Immature natural killer cell (primary cell): ENCODE measurements at regions not wholly inside any gene's neighbourhood (a gene's known extent, or its start where the extent isn't known, plus 50 kb on each side); places are given as distances from the start of the nearest gene placed in this dataset.
"Not testable (repeated sequence)": the region's sequence is repeated elsewhere in the genome, so short reads cannot be mapped to it uniquely, and the experiment has no call there.

Experiments
- DNase-seq, 3 donors: peaks; one replicate each; pipeline ENCODE4 v3.0.0; 2022; ENCODE audit warnings: mixed read lengths in 1 of 3
- H3K27ac Mint-ChIP-seq, 6 donors: one replicate each; pipeline ENCODE4 v1.8.0; 2020; ENCODE audit warnings: mixed read lengths in 6 of 6, mild to moderate bottlenecking in 5 of 6, inconsistent platforms in 4 of 6, moderate library complexity in 3 of 6
- H3K27me3 Mint-ChIP-seq, 3 donors: one replicate each; pipeline ENCODE4 v1.8.0; 2020 to 2021; ENCODE audit warnings: low read depth in 3 of 3, mild to moderate bottlenecking in 3 of 3, mixed read lengths in 3 of 3, moderate library complexity in 3 of 3, inconsistent platforms in 1 of 3
- H3K36me3 Mint-ChIP-seq, 3 donors: one replicate each; pipeline ENCODE4 v1.8.0; 2020; ENCODE audit warnings: mixed read lengths in 3 of 3, inconsistent platforms in 2 of 3, mild to moderate bottlenecking in 2 of 3
- H3K4me1 Mint-ChIP-seq, 2 donors: one replicate each; pipeline ENCODE4 v1.8.0; 2020; ENCODE audit warnings: inconsistent platforms in 2 of 2, mild to moderate bottlenecking in 2 of 2, mixed read lengths in 2 of 2, moderate library complexity in 1 of 2
- H3K4me3 Mint-ChIP-seq, 5 donors: one replicate each; pipeline ENCODE4 v1.8.0; 2020; ENCODE audit warnings: mild to moderate bottlenecking in 5 of 5, mixed read lengths in 5 of 5, inconsistent platforms in 3 of 5, moderate library complexity in 3 of 5
- H3K9me3 Mint-ChIP-seq, 6 donors: one replicate each; pipeline ENCODE4 v1.8.0; 2020; ENCODE audit warnings: mild to moderate bottlenecking in 6 of 6, mixed read lengths in 6 of 6, inconsistent platforms in 4 of 6, moderate library complexity in 3 of 6

DNA sequence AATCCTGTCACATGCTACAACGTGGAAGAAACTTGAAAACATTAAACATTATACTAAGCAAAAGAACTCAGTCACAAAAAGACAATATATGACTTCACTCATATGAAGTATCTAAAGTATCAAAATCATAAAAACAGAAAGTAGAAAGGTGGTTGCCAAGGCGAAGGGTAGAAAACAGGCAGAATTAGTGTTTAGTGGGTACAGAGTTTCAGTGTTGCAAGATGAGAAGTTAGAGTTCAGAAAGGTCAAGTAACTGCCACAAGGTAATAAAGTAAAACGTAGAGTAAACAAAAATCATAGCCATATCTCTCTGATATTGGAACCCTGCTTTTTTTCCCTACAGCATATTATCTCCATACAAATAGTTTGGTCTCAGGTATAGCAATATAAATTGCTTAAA is 223.8 kb upstream of the FSCB start:
- no peak overlapping the region for H3K4me3 Mint-ChIP-seq
- H3K27ac Mint-ChIP-seq: no peak overlapping the region
- H3K27me3 Mint-ChIP-seq: peaks cover 0 to 4% (median 0%) of the 10 kb centered on the region in 3 donors
- peaks cover 0 to 15% (median 6%) of the 10 kb centered on the region in 6 donors for H3K9me3 Mint-ChIP-seq
- no peaks in the 10 kb centered on the region for H3K36me3 Mint-ChIP-seq
- DNase-seq: no peak
- no peaks in the 10 kb centered on the region for H3K4me1 Mint-ChIP-seq

DNA sequence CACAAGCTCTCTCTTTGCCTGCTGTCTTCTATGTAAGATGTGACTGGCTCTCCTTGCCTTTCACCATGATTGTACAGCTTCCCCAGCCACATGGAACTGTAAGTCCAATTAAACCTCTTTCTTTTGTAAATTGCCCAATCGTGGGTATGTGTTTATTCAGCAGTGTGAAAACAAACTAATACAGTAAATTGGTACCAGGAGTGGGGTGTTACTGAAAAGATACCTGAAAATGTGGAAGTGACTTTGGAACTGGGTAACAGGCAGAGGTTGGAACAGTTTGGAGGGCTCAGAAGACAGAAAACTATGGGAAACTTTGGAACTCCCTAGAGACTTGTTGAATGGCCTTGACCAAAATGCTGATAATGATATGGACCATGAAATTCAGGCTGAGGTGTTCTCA is 214.3 kb upstream of the FSCB start:
- H3K9me3 Mint-ChIP-seq: peaks cover 8 to 51% (median 16%) of the 10 kb centered on the region in 6 donors
- not testable (repeated sequence) for H3K27me3 Mint-ChIP-seq, H3K27ac Mint-ChIP-seq, DNase-seq, H3K4me3 Mint-ChIP-seq, H3K4me1 Mint-ChIP-seq, H3K36me3 Mint-ChIP-seq

- no peaks in the 10 kb centered on the region for H3K27me3 Mint-ChIP-seq
- H3K9me3 Mint-ChIP-seq: peaks cover 8 to 57% (median 16%) of the 10 kb centered on the region in 6 donors
- H3K36me3 Mint-ChIP-seq: no peaks in the 10 kb centered on the region
- H3K27ac Mint-ChIP-seq: no peak overlapping the region
- H3K4me1 Mint-ChIP-seq: no peaks in the 10 kb centered on the region
- DNase-seq: no peak
- no peak overlapping the region for H3K4me3 Mint-ChIP-seq
These were observed 213.6 kb upstream of the FSCB start for GRCh38 chr14:44720707-44721106.

DNA sequence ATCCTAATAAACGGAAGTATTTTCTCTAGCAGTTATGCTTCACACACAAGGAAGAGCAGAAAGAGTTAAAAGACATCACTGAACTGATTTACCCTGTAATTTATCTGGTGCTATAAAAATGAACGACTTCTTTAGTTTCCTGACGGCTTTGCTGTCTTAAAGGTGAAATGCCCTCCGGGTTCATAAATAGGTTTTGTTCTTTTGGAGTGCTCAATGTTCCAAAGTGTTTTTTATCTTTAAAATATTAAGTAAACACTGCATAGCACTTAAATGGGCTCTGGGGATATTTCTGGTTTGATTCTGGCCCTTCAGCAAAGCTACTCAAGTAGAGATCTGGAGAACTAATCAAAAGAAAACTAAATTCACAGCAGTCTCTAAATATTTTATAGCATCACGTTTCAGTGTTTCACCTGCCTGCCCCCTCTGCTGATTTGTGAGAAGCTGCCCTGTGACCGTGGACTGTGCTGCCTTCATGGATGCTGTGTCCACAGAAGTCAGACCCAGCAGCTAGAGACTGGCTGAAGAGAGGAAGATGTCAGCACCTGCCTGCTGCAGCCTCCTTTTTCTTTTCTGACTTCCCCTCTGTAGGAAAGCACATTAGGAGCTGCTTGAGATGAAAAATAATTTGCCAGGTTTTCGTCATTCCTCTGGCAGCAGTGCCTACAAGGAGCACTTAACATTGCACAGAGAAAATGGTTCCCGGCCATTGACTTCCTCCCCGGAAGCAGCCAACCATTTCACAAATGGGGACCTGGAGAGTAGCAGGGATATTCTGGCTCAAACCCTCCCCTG is 205.1 kb upstream of the FSCB start:
- Mint-ChIP-seq H3K4me1 (no peaks in the 10 kb centered on the region), H3K27me3 (no peaks in the 10 kb centered on the region), H3K9me3 (peaks cover 0 to 31% (median 5%) of the 10 kb centered on the region in 6 donors), H3K36me3 (no peaks in the 10 kb centered on the region), H3K27ac (no peak overlapping the region), H3K4me3 (no peak overlapping the region)
- DNase-seq: no peak

DNA sequence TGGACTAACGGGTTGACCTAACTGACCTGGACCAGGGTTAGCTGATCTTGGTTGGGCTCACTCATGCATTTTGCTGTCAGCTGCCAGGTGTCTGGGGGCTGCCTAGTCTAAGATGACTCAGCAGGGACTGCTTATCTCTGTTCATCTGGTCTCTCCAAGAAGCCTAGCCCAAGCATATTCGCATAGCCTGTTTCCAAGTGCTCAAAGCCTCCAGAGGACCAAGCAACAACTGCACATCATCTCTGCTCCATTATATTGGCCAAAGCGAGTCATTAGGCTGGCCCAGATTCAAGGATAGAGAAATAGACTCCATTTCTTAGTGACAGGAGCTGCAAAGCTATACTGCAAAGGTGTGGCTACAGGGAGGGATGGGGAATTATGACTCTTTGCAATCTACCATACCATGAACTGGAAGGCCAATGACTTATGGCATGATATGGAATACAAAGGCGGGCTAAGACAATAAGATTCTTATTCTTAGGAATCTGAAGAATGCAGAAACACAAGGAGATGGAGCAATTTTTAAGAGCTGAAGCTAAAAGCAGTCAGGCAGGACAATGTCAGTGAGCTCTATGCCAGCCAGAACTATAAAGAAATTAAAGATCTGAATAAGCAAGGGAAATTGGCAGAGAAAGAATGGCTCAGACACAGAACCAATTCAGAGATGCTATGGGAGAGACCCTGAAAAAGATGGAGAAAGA is 194.6 kb upstream of the FSCB start:
- H3K27ac Mint-ChIP-seq: no peak overlapping the region

GRCh38 chr14:44700694-44701093 is 193.6 kb upstream of the FSCB start:
- Mint-ChIP-seq H3K27me3 (peaks cover 0 to 4% (median 0%) of the 10 kb centered on the region in 3 donors), H3K36me3 (no peaks in the 10 kb centered on the region), H3K4me1 (no peaks in the 10 kb centered on the region), H3K9me3 (peaks cover 4 to 22% (median 12%) of the 10 kb centered on the region in 6 donors), H3K4me3 (no peak overlapping the region), H3K27ac (no peak overlapping the region)
- no peak for DNase-seq

More for the DNA sequence above, 194.6 kb upstream of the FSCB start:
- no peaks in the 10 kb centered on the region for H3K36me3 Mint-ChIP-seq
- H3K9me3 Mint-ChIP-seq: peaks cover 2 to 18% (median 7%) of the 10 kb centered on the region in 6 donors
- H3K27me3 Mint-ChIP-seq: peaks cover 0 to 4% (median 0%) of the 10 kb centered on the region in 3 donors
- no peaks in the 10 kb centered on the region for H3K4me1 Mint-ChIP-seq
- no peak overlapping the region for H3K4me3 Mint-ChIP-seq
- no peak for DNase-seq

DNA sequence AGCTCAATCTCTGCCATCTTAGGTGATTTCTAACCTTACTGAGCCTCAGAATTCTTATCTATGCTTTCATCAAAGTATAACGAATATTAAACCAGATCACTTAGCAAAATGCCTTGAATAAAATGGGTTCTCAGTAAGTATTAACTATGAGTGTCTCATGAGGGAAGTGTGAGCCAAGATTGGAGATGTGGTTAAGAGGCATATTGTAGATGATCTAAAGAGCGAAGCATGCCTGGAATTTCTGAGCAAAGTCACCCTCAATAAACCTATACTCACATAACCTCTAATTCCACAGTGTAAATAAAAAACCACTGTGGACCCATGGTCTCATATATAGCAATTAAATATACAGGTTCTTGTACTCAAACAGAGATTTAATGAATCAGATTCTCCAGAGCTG is 193.1 kb upstream of the FSCB start:
- DNase-seq: no peak
- Mint-ChIP-seq H3K27ac (no peak overlapping the region), H3K4me1 (no peaks in the 10 kb centered on the region), H3K4me3 (no peak overlapping the region), H3K36me3 (no peaks in the 10 kb centered on the region), H3K27me3 (peaks cover 0 to 4% (median 0%) of the 10 kb centered on the region in 3 donors), H3K9me3 (peaks cover 4 to 22% (median 13%) of the 10 kb centered on the region in 6 donors)

GRCh38 chr14:44699391-44699790 is 192.3 kb upstream of the FSCB start:
- no peaks in the 10 kb centered on the region for H3K36me3 Mint-ChIP-seq
- no peak overlapping the region for H3K4me3 Mint-ChIP-seq
- H3K4me1 Mint-ChIP-seq: no peaks in the 10 kb centered on the region

DNA sequence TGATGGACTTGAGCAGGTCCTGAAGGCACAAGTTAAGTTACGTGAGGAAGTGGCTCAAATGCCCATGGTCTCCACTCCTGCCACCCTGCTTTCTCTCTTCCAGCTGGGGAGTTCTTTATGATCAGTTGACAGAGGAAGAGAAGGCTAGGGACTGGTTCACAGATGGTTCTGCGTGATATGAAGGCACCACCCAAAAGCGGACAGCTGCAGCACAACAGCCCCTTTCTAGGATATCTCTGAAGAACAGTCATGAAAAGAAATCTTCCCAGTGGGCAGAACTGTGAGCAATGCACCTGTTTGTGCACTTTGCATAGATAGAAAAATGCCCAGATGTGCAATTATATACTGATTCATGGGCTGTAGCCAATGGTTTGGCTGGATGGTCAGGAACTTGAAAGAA is 162.4 kb upstream of the FSCB start:
- DNase-seq: no peak
- Mint-ChIP-seq H3K9me3 (peaks cover 0 to 23% (median 8%) of the 10 kb centered on the region in 6 donors), H3K27ac (no peak overlapping the region), H3K36me3 (no peaks in the 10 kb centered on the region), H3K27me3 (peaks cover 0 to 5% (median 0%) of the 10 kb centered on the region in 3 donors), H3K4me3 (no peak overlapping the region), H3K4me1 (no peaks in the 10 kb centered on the region)

More at GRCh38 chr14:44699391-44699790, 192.3 kb upstream of the FSCB start:
- no peak for DNase-seq
- Mint-ChIP-seq H3K27ac (no peak overlapping the region), H3K27me3 (peaks cover 0 to 4% (median 0%) of the 10 kb centered on the region in 3 donors), H3K9me3 (peaks cover 4 to 22% (median 13%) of the 10 kb centered on the region in 6 donors)

- H3K27ac Mint-ChIP-seq: no peak overlapping the region
- peak overlapping the region in 1 of 5 donors; percentile 50 for H3K4me3 Mint-ChIP-seq
- no peaks in the 10 kb centered on the region for H3K36me3 Mint-ChIP-seq
- peaks cover 0 to 10% (median 4%) of the 10 kb centered on the region in 6 donors for H3K9me3 Mint-ChIP-seq
- H3K27me3 Mint-ChIP-seq: peaks cover 0 to 5% (median 0%) of the 10 kb centered on the region in 3 donors
- peaks cover 5 to 18% of the 10 kb centered on the region in 2 donors for H3K4me1 Mint-ChIP-seq
- DNase-seq: no peak
These were observed 156.1 kb upstream of the FSCB start for GRCh38 chr14:44663136-44663535.

DNA sequence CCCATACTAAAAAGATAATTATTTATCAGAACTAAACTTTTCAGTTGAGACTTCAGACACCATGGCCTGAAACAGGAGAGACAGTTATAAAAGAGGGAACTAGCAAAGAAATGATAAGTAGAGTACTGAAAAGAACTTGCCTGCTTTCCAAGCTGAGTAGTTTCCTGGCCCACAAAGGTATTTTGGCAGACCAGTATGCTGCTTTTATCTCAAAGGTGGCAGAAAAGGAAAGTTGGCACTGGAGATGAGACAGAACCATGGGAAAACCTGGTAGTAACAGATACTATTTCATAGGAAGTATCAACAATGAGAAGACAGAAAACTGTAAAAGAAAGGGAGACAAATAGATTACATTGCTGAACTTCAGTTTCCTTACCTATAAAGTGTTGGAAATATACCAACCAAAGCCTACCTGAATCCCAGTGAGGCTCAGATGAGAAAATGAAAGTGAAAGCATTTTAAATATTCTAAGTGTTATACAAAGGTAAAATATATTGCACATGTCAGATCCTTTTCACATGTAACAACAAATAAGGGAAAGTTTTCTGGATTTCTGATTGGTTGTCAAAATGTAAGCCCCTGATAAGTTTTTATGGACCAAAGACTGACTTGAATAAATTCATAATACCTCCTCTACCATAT is 155.3 kb upstream of the FSCB start:
- Mint-ChIP-seq H3K4me3 (peak overlapping the region in 1 of 5 donors; percentile 50), H3K27me3 (peaks cover 0 to 5% (median 0%) of the 10 kb centered on the region in 3 donors), H3K36me3 (no peaks in the 10 kb centered on the region), H3K9me3 (peaks cover 0 to 10% (median 4%) of the 10 kb centered on the region in 6 donors), H3K27ac (peak overlapping the region in 1 of 6 donors; percentile 21), H3K4me1 (peaks cover 5 to 18% of the 10 kb centered on the region in 2 donors)
- no peak for DNase-seq

DNA sequence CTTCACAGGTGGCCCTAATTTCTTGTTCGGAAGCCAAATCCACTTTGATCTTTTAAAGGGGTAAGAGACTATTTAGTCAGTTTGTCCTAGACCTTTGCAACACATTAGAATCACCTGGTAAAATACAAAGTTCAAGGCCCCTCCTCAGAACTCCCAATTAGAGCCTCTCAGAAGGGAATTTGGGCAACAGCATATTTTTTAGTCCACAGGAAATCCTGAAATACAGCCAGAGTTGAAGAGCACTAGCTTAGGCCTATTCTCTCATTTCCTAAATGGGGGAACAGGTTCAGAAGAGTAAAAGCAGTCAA is 151.3 kb upstream of the FSCB start:
- DNase-seq: no peak
- H3K27ac Mint-ChIP-seq: no peak overlapping the region
- H3K4me3 Mint-ChIP-seq: no peak overlapping the region
- H3K9me3 Mint-ChIP-seq: peaks cover 0 to 14% (median 0%) of the 10 kb centered on the region in 6 donors
- peaks cover 0 to 2% (median 0%) of the 10 kb centered on the region in 3 donors for H3K27me3 Mint-ChIP-seq
- H3K4me1 Mint-ChIP-seq: peaks cover 5 to 13% of the 10 kb centered on the region in 2 donors
- no peaks in the 10 kb centered on the region for H3K36me3 Mint-ChIP-seq

GRCh38 chr14:44657696-44658388 is 150.8 kb upstream of the FSCB start:
- Mint-ChIP-seq H3K4me1 (peaks cover 5 to 8% of the 10 kb centered on the region in 2 donors), H3K27ac (no peak overlapping the region), H3K27me3 (peaks cover 0 to 2% (median 0%) of the 10 kb centered on the region in 3 donors), H3K4me3 (no peak overlapping the region), H3K36me3 (no peaks in the 10 kb centered on the region), H3K9me3 (peaks cover 0 to 14% (median 0%) of the 10 kb centered on the region in 6 donors)
- no peak for DNase-seq
